ENCODE measurements at regions not wholly inside any gene's neighbourhood (a gene's known extent, or its start where the extent isn't known, plus 50 kb on each side); places are given as distances from the start of the nearest gene placed in this dataset.

DNA sequence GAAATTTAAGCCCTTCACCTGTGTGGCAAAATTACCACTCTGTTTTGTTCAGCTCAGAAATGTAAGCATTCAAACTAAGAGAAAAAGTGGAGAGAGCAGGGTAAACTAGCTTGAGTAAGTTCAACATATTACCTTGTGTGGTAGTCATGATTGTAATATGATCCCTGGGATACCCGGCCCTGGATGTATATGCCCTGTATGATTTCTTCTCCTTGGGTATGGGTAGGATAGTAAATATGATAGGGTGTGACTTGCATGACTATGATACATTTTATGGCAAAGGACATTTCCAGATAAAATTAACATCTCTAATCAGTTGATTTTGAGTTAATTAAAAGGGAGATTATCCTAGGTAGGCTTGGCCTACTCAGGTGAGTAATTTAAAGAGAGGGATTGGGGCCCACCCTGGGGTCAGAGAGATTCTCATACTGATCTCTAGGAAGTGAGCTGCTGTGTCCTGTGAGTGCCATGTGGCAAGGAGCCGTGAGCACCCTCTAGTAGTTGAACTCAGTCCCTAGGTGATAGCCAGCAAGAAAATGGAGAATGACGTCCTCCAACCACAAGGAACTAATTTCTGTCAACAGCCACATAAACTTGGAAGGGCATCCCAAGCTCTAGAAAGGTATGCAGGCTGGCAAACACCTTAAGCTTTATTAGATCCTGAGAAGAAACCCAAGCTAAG is 62.2 kb upstream of the ANXA1 start:
- TF ChIP-seq TCF7L2 (IDR thresholded peaks at IDR 0.05; ENCODE audit: low read depth, low read length) (no peak), POLR2AphosphoS5 (IDR thresholded peaks at IDR 0.05; ENCODE audit: low read depth, low read length) (no peak)

All from Panc1 (cell line).